Umbilical cord (tissue), 1 donor: ENCODE measurements at regions not wholly inside any gene's neighbourhood (a gene's known extent, or its start where the extent isn't known, plus 50 kb on each side); places are given as distances from the start of the nearest gene placed in this dataset.
"Not testable (repeated sequence)": the region's sequence is repeated elsewhere in the genome, so short reads cannot be mapped to it uniquely, and the experiment has no call there.

Experiments
- DNase-seq: peaks from one replicate; pipeline ENCODE4 v3.0.0-alpha.2; 2015; ENCODE audit warnings: low spot score

- not testable (repeated sequence) for DNase-seq
These were observed 962.1 kb upstream of the DEFB115 start for GRCh38 chr20:30295396-30295795.

DNA sequence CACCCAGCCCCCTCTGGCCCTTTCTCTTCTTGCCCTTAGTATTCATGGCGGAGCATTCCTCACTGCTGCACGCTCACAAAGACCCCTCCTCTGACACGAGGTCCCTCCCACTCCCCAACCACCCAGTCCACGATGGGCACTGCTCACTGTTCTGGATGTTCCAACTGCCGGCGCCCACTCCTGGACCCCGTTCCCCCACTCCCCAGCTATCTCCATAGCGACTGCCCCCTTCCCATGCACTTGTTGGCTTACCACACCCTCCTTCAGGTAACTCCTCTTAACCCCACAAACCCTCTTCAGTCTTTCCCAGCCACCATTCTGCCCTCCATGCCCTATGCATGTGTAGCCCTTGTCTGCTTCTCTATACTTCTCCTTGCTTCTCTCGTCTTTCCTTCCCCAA is 961.5 kb upstream of the DEFB115 start:
- not testable (repeated sequence) for DNase-seq

DNA sequence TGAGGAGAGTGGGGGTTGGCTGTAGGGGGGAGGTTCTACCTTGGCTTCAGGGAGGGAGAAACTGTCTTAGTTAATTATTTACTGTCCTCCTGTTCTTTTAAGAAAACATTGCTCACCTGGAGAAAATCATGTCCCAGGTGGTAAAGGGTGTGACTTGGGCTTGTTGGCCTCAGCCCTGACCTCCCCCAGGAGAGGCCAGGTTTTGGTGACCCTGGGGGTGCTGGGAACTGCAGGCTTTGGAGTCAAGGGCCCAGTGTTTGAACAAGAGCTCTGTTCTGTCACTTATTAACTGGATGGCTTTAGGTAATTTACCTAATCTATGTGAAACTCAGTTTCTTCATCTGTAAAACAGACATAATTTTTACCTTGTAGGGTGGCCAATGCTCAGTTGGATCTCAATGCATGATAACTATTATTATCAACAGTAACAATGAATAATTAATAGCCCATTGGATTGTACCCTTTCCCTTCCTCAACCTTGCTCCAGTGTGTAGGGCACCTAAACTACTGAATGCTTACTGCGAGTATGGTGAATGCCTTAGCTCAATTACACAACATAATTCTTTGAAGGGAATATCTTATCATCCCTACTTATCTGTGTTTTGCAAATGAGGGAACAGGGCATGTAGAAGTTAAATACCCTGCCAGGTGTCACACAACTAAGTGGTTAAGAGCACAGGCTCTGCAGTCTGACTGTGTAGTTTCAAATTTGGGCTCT is 959.4 kb upstream of the DEFB115 start:
- not testable (repeated sequence) for DNase-seq

DNA sequence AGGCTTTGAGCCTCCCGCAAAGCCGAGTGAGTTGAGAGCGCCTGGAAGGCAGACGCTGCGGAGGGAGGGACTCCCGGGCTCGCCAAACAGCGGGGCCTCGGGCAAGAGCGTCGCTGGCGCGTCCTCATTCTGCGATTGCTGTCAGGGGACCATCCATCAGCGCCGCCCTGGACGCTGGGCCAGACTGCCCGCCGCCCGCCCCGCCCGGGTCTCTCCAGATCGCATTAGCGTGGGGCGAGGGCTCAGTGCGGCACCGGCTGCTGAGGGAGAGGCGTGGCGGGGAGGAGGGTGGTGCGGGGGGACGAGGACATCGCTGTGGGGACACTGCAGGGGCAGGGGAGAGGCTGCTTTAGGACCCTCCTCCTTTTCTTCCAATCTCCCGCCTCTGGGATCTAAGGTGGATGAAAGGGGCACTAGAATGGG is 957.2 kb upstream of the DEFB115 start:
- DNase-seq, result not testable (repeated sequence)

DNA sequence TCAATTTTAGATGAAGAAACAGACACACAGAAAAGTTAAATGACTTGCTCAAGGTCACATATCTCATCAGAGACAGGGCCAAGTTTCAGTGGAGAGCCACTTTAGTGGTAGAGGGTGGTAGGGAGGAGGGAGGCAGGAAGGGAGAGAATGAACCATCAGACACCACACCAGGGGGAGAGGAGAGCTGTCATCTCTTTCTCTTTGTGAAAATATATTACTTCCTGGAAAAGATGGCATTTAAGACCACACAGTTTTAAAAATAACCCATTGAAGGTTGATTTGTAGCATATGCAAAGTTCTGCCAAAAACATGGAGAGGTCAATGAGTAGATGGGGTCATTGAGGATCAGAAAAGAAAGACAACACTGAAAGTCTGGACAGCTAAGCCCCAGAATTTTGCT is 954.7 kb upstream of the DEFB115 start:
- DNase-seq, result not testable (repeated sequence)

DNA sequence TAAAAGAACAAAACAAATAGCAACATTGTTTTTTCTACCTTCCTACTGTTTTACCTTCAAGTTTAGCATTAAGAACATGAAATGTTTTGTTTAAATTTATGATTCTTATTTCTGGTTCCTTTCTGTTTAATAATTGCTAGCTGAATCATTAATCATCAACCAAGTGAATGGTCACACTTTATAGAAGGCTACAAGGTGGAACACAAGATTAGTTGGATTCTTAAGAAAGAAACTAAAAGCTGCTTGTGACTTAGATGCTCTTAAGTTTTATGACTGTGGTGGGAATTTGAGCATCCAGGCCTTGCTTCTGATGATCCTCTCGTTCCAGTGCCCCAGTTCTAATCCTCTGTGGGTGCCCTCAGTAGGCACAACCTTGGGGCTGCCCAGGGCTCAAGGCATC is 947.5 kb upstream of the DEFB115 start:
- DNase-seq, result not testable (repeated sequence)

DNA sequence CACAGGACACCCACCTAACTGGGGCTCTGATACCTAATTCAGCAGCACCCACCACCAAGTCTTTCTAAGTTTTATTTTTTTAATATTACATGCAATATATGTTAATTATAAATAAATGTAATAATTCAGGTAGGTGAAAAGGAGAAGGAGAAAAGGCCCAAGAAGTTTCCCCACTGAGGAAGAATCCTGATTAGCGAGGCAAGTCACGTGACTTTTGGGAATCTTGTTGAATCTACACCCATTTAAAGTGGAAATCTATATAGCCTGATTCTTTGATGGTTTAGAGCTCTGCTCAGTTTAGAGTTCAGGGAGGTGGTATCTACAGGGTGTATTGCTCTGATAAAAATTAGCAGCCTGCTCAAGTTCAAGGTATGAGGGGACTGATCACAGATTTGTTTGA is 947.1 kb upstream of the DEFB115 start:
- DNase-seq, result not testable (repeated sequence)

DNA sequence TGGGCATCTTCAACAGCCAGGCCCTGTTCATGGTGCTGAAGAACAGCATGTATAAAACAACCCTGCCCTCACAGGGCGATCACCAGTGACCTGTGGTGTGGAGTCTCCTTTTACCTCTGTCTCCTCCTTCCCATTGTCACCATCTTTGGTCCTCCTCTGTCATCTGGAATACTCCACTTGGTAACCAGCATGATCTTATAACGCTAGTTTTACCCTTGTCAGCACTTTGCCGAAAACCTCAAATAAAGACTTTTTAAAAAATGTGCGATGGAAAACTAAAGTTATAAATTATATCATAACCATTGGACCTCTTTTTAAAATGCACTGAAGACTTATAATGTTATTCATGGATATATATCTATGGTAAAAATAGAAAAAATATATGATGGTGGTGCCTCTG is 945.2 kb upstream of the DEFB115 start:
- DNase-seq, result not testable (repeated sequence)

- not testable (repeated sequence) for DNase-seq
These were observed 943.8 kb upstream of the DEFB115 start for GRCh38 chr20:30313660-30314059.

- DNase-seq, result not testable (repeated sequence)
These were observed 941.4 kb upstream of the DEFB115 start for GRCh38 chr20:30316063-30316462.

DNA sequence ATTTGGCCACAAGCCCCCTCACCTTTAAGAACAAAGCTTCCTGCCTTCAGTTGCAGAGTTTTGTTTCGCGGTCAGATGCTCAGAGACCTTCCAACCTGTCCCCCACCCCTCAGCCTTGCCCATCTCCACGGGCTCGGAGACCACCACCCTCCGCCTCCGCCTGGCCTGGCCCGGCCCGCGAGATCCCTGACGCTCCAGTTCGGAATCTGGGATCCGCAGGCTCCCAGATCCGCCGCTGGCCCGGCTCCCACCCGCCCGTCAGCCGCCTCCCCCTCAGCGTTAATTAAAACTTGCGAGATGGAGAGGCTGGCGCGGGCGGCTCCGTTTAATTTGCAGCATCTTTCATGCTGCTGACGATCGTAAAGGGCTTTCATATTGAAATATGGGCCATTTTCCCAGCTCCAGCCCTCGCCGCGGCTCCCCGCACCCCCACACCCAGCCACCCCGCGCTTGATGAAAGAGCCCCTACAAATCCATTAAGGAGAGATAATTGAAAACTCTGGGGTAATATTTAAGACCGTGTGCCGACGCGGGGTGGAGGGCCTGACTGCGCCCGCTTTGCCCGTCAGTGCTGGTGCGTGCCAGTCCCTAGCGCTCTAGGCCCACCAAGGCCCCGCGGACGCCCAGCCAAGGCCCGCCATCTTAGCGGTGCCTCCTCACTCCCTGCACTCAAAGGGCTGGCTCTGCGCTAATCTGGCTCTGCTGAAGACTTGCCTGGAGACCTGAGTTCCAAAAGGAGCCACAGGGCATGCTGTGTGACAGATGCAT is 940.7 kb upstream of the DEFB115 start:
- not testable (repeated sequence) for DNase-seq

DNA sequence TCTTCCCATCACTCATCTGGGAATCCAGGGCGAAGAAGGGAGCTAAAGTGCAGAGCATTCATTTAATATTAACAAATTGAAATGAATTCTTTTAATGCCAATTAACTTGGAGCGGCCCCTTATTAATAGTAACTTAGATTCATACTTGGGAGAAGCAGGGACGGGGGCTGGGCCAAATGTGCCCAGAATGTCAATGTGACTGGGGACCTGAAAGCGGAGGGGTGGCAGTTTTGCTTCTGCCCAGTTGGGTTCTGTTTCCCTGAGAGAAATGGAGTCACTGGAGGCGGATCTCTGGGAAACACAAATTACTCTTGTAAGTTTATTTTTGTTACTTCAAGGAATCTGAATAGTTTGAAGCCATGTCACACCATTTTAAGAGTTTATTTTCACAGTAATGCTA is 923.7 kb upstream of the DEFB115 start:
- not testable (repeated sequence) for DNase-seq

GRCh38 chr20:30337556-30337955 is 919.9 kb upstream of the DEFB115 start:
- DNase-seq, result not testable (repeated sequence)

GRCh38 chr20:30348932-30349331 is 908.5 kb upstream of the DEFB115 start:
- peak; percentile 6 for DNase-seq

GRCh38 chr20:30356854-30357467 is 900.5 kb upstream of the DEFB115 start:
- DNase-seq, result not testable (repeated sequence)

DNA sequence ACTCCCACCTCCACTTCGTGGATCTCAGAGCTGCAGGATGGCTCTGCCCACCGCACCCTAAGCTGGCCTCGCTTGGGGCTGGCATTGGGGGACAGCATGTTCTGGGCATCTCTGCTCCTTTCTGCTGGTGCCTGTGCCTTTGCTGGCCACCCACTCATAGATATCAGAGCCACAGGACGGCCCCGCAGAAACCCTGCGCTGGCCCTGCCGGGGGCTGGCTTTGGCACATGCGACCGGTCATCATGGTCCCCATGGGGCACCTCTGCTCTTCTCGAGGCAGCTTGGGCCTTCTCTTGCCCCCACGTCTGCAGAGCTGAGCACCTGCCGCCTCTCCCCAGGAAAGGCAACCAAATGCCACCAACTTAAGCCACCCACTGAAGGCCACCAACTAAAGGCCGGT is 895.7 kb upstream of the DEFB115 start:
- not testable (repeated sequence) for DNase-seq

DNA sequence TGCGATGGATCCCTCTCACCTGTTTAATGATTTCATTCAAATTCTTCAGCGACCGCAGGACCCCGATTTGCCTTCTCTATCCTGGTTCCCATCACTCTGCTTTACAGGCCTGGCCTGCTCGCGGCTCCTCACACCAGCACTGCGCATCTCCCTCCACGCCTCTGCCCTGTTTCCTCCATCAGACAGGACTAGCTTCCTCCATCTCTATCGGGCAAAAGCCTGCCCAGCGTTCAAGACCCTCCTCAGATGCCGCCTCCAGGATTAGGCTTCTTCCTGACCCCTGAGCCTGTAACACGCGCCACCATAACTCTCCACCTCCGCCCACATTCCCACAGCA is 881.1 kb upstream of the DEFB115 start:
- DNase-seq, result not testable (repeated sequence)

- DNase-seq, result peak; percentile 85
These were observed 880.5 kb upstream of the DEFB115 start for GRCh38 chr20:30376767-30377658.

- DNase-seq, result not testable (repeated sequence)
These were observed 879.1 kb upstream of the DEFB115 start for GRCh38 chr20:30378317-30378716.

DNA sequence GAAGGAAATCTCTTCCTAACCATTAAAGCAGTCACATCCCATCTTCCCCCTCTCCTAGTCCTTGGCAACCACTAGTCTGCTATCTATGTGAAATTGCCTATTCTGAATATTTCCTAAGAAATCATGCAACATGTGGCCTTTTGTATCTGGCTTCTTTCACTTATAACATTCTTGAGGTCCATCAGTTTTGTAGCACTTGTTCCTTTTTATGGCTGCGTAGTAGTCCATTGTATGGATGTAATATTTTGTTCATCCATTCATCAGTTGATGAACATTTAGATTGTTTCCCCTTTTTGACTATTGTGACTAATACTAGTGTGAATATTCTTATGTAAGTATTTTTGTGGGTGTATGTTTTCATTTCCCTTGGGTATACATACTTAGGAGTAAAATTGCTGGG is 878.7 kb upstream of the DEFB115 start:
- DNase-seq, result not testable (repeated sequence)

- not testable (repeated sequence) for DNase-seq
These were observed 872.6 kb upstream of the DEFB115 start for GRCh38 chr20:30384841-30385240.
